ENCODE measurements at regions not wholly inside any gene's neighbourhood (a gene's known extent, or its start where the extent isn't known, plus 50 kb on each side); places are given as distances from the start of the nearest gene placed in this dataset.

DNA sequence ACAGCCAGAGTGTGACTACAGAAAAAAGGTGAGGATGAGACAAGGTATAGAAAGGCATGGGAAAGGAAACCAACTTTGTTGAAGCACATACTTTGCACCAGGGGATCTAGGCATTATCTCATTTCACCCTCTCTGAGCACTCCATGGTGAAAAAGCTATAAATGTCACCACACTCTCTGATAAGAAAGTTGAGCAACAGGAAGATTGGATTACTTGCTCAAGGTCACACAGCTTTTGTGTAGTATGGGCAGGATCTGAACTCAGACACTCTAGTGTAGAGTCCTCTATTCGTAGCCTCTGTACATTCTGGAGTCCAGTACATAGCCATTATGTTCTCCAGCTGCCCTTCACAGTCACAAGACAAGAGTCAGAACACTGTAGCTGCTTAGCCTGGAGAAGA, 163.4 kb upstream of the SEMA6D start:
- TF ChIP-seq, protein P1, sequence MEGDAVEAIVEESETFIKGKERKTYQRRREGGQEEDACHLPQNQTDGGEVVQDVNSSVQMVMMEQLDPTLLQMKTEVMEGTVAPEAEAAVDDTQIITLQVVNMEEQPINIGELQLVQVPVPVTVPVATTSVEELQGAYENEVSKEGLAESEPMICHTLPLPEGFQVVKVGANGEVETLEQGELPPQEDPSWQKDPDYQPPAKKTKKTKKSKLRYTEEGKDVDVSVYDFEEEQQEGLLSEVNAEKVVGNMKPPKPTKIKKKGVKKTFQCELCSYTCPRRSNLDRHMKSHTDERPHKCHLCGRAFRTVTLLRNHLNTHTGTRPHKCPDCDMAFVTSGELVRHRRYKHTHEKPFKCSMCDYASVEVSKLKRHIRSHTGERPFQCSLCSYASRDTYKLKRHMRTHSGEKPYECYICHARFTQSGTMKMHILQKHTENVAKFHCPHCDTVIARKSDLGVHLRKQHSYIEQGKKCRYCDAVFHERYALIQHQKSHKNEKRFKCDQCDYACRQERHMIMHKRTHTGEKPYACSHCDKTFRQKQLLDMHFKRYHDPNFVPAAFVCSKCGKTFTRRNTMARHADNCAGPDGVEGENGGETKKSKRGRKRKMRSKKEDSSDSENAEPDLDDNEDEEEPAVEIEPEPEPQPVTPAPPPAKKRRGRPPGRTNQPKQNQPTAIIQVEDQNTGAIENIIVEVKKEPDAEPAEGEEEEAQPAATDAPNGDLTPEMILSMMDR (IDR thresholded peaks at IDR 0.05; ENCODE audit: low read depth, low read length), result no peak
- H3K4me3 ChIP-seq (ENCODE audit: low read depth, low read length), result no peak overlapping the region
- in situ Hi-C loops (cut with HindIII; ENCODE audit: low sequenced_read_pairs), result no loop called here
- DNase-seq (ENCODE audit: low read depth, low spot score), result no peak

- no peak overlapping the region for H3K4me3 ChIP-seq (ENCODE audit: low read depth, low read length)
- TF ChIP-seq, protein P1 (IDR thresholded peaks at IDR 0.05; ENCODE audit: low read depth, low read length), result no peak
- DNase-seq (ENCODE audit: low read depth, low spot score), result no peak
- in situ Hi-C loops (cut with HindIII; ENCODE audit: low sequenced_read_pairs), result no loop called here
These were observed 156.2 kb upstream of the SEMA6D start for GRCh38 chr15:47561102-47561501.

- no peak overlapping the region for H3K4me3 ChIP-seq (ENCODE audit: low read depth, low read length)
- DNase-seq (ENCODE audit: low read depth, low spot score), result no peak
- in situ Hi-C loops (cut with HindIII; ENCODE audit: low sequenced_read_pairs), result no loop called here
- TF ChIP-seq, protein P1 (IDR thresholded peaks at IDR 0.05; ENCODE audit: low read depth, low read length), result no peak
These were observed 151.4 kb upstream of the SEMA6D start for GRCh38 chr15:47565949-47566348.

DNA sequence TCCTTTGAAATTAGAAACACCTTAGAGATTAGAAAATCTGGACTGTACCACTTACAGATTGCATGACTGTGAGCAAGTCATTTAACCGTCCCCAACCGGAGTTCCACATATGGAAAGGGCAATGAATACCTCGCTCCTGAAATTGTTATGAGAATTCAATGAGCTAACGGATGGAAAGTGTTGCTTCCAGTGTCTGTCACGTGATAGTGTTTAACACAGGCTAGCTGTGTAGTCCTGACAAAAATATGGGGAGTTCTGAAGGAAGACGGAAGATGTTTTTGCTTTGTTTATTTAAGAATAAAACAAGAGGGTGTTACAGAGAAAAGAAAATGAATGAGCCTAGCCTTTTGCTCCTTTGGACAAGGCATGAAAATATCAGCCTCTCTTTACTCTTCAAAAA, 150.7 kb upstream of the SEMA6D start:
- no peak overlapping the region for H3K4me3 ChIP-seq (ENCODE audit: low read depth, low read length)
- no peak for DNase-seq (ENCODE audit: low read depth, low spot score)
- in situ Hi-C loops (cut with HindIII; ENCODE audit: low sequenced_read_pairs), result no loop called here
- TF ChIP-seq, protein P1 (IDR thresholded peaks at IDR 0.05; ENCODE audit: low read depth, low read length), result no peak

DNA sequence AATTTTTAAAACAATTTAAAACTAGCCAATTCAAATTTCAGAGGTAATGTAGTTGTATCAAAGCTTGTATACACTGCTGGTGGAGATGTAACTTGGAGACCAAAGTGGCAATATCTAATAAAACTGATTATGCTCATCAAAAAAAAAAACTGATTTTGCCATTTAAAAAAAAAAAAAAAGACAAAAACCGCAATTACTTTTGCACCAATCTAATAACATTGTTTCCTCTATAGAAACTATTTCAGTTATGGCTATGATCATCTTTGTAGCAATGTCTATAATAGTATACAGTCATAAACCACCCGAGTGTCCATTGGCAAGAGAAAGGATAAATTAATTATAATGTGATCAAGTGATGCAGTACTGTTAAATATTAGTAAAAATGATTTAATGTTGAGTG, 149.3 kb upstream of the SEMA6D start:
- TF ChIP-seq, protein P1 (IDR thresholded peaks at IDR 0.05; ENCODE audit: low read depth, low read length), result no peak
- no peak overlapping the region for H3K4me3 ChIP-seq (ENCODE audit: low read depth, low read length)
- no peak for DNase-seq (ENCODE audit: low read depth, low spot score)
- in situ Hi-C loops (cut with HindIII; ENCODE audit: low sequenced_read_pairs), result no loop called here

- in situ Hi-C loops (cut with HindIII; ENCODE audit: low sequenced_read_pairs), result no loop called here
- DNase-seq (ENCODE audit: low read depth, low spot score), result no peak
- H3K4me3 ChIP-seq (ENCODE audit: low read depth, low read length), result no peak overlapping the region
- TF ChIP-seq, protein P1 (IDR thresholded peaks at IDR 0.05; ENCODE audit: low read depth, low read length), result no peak
These were observed 147.3 kb upstream of the SEMA6D start for GRCh38 chr15:47570044-47570443.

- in situ Hi-C loops (cut with HindIII; ENCODE audit: low sequenced_read_pairs), result no loop called here
- no peak overlapping the region for H3K4me3 ChIP-seq (ENCODE audit: low read depth, low read length)
- TF ChIP-seq, protein P1 (IDR thresholded peaks at IDR 0.05; ENCODE audit: low read depth, low read length), result no peak
- DNase-seq (ENCODE audit: low read depth, low spot score), result no peak
These were observed 146.9 kb upstream of the SEMA6D start for GRCh38 chr15:47570451-47570850.
